HEK293 (cell line): ENCODE measurements at regions not wholly inside any gene's neighbourhood (a gene's known extent, or its start where the extent isn't known, plus 50 kb on each side); places are given as distances from the start of the nearest gene placed in this dataset.
A peak's percentile ranks its signal among the peaks of the same experiment; 100 is the strongest.
"Not testable (repeated sequence)": the region's sequence is repeated elsewhere in the genome, so short reads cannot be mapped to it uniquely, and the experiment has no call there.

Experiments
- CTCF ChIA-PET: fragments of 350-600 bp; formaldehyde crosslinking; extraction: SDS; loops from one replicate; lab custom pipeline; 2021; ENCODE audit warnings: antibody characterized with exemption; lab: Yijun Ruan, JAX
- POLR2A ChIA-PET: fragments of 300-600 bp; formaldehyde crosslinking; extraction: SDS; loops from one replicate; lab custom pipeline; 2020; ENCODE audit warnings: antibody characterized with exemption, inconsistent platforms; lab: Yijun Ruan, JAX
- H3K27ac ChIP-seq: fragments of 200-500 bp; sonication (Bioruptor generic); 2 replicates; pipeline ENCODE4 v1.5.1; 2014; ENCODE audit warnings: low read depth, low read length, control low read depth, inconsistent platforms; ENCODE audit errors: extremely low read depth
- H3K36me3 ChIP-seq, 2 experiments: fragments of 200-500 bp in 1 of 2; sonication (Bioruptor generic) in 1 of 2; 1 replicate in 1 of 2; 2 replicates in 1 of 2; pipeline ENCODE4 v1.5.1; 2014 to 2017; ENCODE audit warnings: inconsistent platforms in 2 of 2, low read length in 2 of 2; ENCODE audit not compliant: control insufficient read depth in 2 of 2, insufficient read depth in 1 of 2
- H3K4me1 ChIP-seq: fragments of 200-500 bp; sonication (Bioruptor generic); 2 replicates; pipeline ENCODE4 v1.5.1; 2014; ENCODE audit warnings: mild to moderate bottlenecking, low read length, inconsistent platforms; ENCODE audit not compliant: control insufficient read depth, insufficient read depth
- H3K4me3 ChIP-seq: 2 replicates; pipeline ENCODE4 v1.5.1; 2011; ENCODE audit warnings: low read depth, mild to moderate bottlenecking, control low read depth, low read length, moderate library complexity
- H3K9me3 ChIP-seq: fragments of 200-500 bp; sonication (Bioruptor generic); 2 replicates; pipeline ENCODE4 v1.5.1; 2014; ENCODE audit warnings: low read depth, low read length, inconsistent platforms; ENCODE audit not compliant: control insufficient read depth, insufficient read depth
- AEBP2 ChIP-seq: fragments of 450-650 bp; formaldehyde crosslinking; IDR thresholded peaks from 2 replicates; pipeline ENCODE4 v1.5.1; 2016; ENCODE audit warnings: missing biosample characterization, missing genetic modification characterization, borderline replicate concordance
- MYNN ChIP-seq: fragments of 450-650 bp; formaldehyde crosslinking; IDR thresholded peaks from 2 replicates; pipeline ENCODE4 v1.5.1; 2016; ENCODE audit warnings: missing biosample characterization, missing genetic modification characterization, borderline replicate concordance
- RBAK ChIP-seq: fragments of 450-650 bp; formaldehyde crosslinking; IDR thresholded peaks from 2 replicates; pipeline ENCODE4 v1.5.1; 2016; ENCODE audit warnings: missing biosample characterization, missing genetic modification characterization
- YY1 ChIP-seq: fragments of 450-650 bp; formaldehyde crosslinking; IDR thresholded peaks from 2 replicates; pipeline ENCODE4 v1.5.1; 2018; ENCODE audit warnings: missing biosample characterization, missing genetic modification characterization
- YY2 ChIP-seq: fragments of 450-650 bp; formaldehyde crosslinking; IDR thresholded peaks from 2 replicates; pipeline ENCODE4 v1.5.1; 2016; ENCODE audit warnings: missing biosample characterization, missing genetic modification characterization
- ZBTB17 ChIP-seq: fragments of 450-650 bp; formaldehyde crosslinking; IDR thresholded peaks from 2 replicates; pipeline ENCODE4 v1.5.1; 2016; ENCODE audit warnings: missing biosample characterization, missing genetic modification characterization
- ZBTB49 ChIP-seq: fragments of 450-650 bp; formaldehyde crosslinking; IDR thresholded peaks from 2 replicates; pipeline ENCODE4 v1.5.1; 2016; ENCODE audit warnings: missing biosample characterization, missing genetic modification characterization, low read depth
- ZBTB7A ChIP-seq: fragments of 450-650 bp; formaldehyde crosslinking; IDR thresholded peaks from 2 replicates; pipeline ENCODE4 v1.5.1; 2016; ENCODE audit warnings: low read depth, missing biosample characterization, missing genetic modification characterization
- ZFP69B ChIP-seq: fragments of 450-650 bp; formaldehyde crosslinking; IDR thresholded peaks from 2 replicates; pipeline ENCODE4 v1.5.1; 2016; ENCODE audit warnings: missing biosample characterization, missing genetic modification characterization
- ZNF132 ChIP-seq: fragments of 450-650 bp; formaldehyde crosslinking; IDR thresholded peaks from 2 replicates; pipeline ENCODE4 v1.5.1; 2017; ENCODE audit warnings: missing biosample characterization, missing genetic modification characterization, borderline replicate concordance
- ZNF280C ChIP-seq: fragments of 450-650 bp; formaldehyde crosslinking; IDR thresholded peaks from 2 replicates; pipeline ENCODE4 v1.5.1; 2016; ENCODE audit warnings: missing biosample characterization, missing genetic modification characterization
- ZNF311 ChIP-seq: fragments of 450-650 bp; formaldehyde crosslinking; IDR thresholded peaks from 2 replicates; pipeline ENCODE4 v1.5.1; 2017; ENCODE audit warnings: missing biosample characterization, missing genetic modification characterization, borderline replicate concordance
- ZNF433 ChIP-seq: fragments of 450-650 bp; formaldehyde crosslinking; IDR thresholded peaks from 2 replicates; pipeline ENCODE4 v1.5.1; 2016; ENCODE audit warnings: missing biosample characterization, missing genetic modification characterization, low read depth
- ZNF488 ChIP-seq: fragments of 450-650 bp; formaldehyde crosslinking; IDR thresholded peaks from 2 replicates; pipeline ENCODE4 v1.5.1; 2016; ENCODE audit warnings: missing biosample characterization, missing genetic modification characterization
- ZNF580 ChIP-seq: fragments of 450-650 bp; formaldehyde crosslinking; IDR thresholded peaks from 2 replicates; pipeline ENCODE4 v1.5.1; 2016; ENCODE audit warnings: missing biosample characterization, missing genetic modification characterization
- ZNF600 ChIP-seq: fragments of 450-650 bp; formaldehyde crosslinking; IDR thresholded peaks from 2 replicates; pipeline ENCODE4 v1.5.1; 2016; ENCODE audit warnings: missing biosample characterization, missing genetic modification characterization
- ZNF654 ChIP-seq: fragments of 450-650 bp; formaldehyde crosslinking; IDR thresholded peaks from 2 replicates; pipeline ENCODE4 v1.5.1; 2016; ENCODE audit warnings: low read depth, missing biosample characterization, missing genetic modification characterization
- ZNF664 ChIP-seq: fragments of 450-650 bp; formaldehyde crosslinking; IDR thresholded peaks from 2 replicates; pipeline ENCODE4 v1.5.1; 2016; ENCODE audit warnings: missing biosample characterization, missing genetic modification characterization
- ZNF677 ChIP-seq: fragments of 450-650 bp; IDR thresholded peaks from 2 replicates; pipeline ENCODE4 v1.5.0; 2018; ENCODE audit warnings: missing biosample characterization, mild to moderate bottlenecking, missing genetic modification characterization, moderate library complexity

- H3K4me3 ChIP-seq, H3K4me1 ChIP-seq, H3K9me3 ChIP-seq, H3K27ac ChIP-seq, H3K36me3 ChIP-seq, POLR2A ChIA-PET: not testable (repeated sequence)
- CTCF ChIA-PET = interaction anchor here (1.3 kb wide), 1 partner anchor 11 kb away, joined by 3 read pairs; no protein-coding TSS in a partner anchor
These were observed 212.1 kb upstream of the FAM3C start for GRCh38 chr7:121608183-121608582.

- TF ChIP-seq YY1 (tag by site-specific recombination) (no peak), ZNF654 (tag by site-specific recombination) (peak; percentile 46), ZBTB17 (tag by site-specific recombination) (peak; percentile 51; the same call in 1 of the 2 replicates)
- no peaks in the 10 kb centered on the region for H3K36me3 ChIP-seq
- ChIA-PET POLR2A (no interaction called here), CTCF (interaction anchor here (0.7 to 3.3 kb wide), 4 partner anchors 21 to 1350 kb away, joined by 3 to 16 read pairs (median 4); no protein-coding TSS in a partner anchor)
- H3K4me3 ChIP-seq = no peak overlapping the region
- no peaks in the 10 kb centered on the region for H3K4me1 ChIP-seq
- no peak overlapping the region for H3K27ac ChIP-seq
- no peaks in the 10 kb centered on the region for H3K9me3 ChIP-seq
These were observed 209.2 kb upstream of the FAM3C start for GRCh38 chr7:121605317-121605680.

- no peak overlapping the region for H3K27ac ChIP-seq
- ChIA-PET CTCF (interaction anchor here (0.6 to 3.3 kb wide), 5 partner anchors 21 to 1350 kb away, joined by 3 to 16 read pairs (median 3); no protein-coding TSS in a partner anchor), POLR2A (no interaction called here)
- no peak overlapping the region for H3K4me3 ChIP-seq
- no peaks in the 10 kb centered on the region for H3K4me1 ChIP-seq
- H3K9me3 ChIP-seq = no peaks in the 10 kb centered on the region
- no peaks in the 10 kb centered on the region for H3K36me3 ChIP-seq
- TF ChIP-seq ZNF580 (tag by site-specific recombination) (no peak), ZBTB7A (tag by site-specific recombination) (no peak), ZNF433 (tag by site-specific recombination) (no peak), YY2 (tag by site-specific recombination) (no peak), AEBP2 (tag by site-specific recombination) (no peak), ZNF280C (tag by site-specific recombination) (no peak)
- TF ChIP-seq, all 188 proteins: peak for 0
These were observed 208.7 kb upstream of the FAM3C start for GRCh38 chr7:121604627-121605316.

- POLR2A ChIA-PET = no interaction called here
- no peaks in the 10 kb centered on the region for H3K9me3 ChIP-seq
- H3K27ac ChIP-seq = no peak overlapping the region
- no peaks in the 10 kb centered on the region for H3K36me3 ChIP-seq
- no peaks in the 10 kb centered on the region for H3K4me1 ChIP-seq
- CTCF ChIA-PET = interaction anchor here (0.7 to 3.3 kb wide), 3 partner anchors 30 to 390 kb away, joined by 3 to 16 read pairs (median 4); no protein-coding TSS in a partner anchor
- H3K4me3 ChIP-seq = no peak overlapping the region
- TF ChIP-seq ZNF677 (tag by site-specific recombination) (no peak), ZBTB49 (tag by site-specific recombination) (no peak), ZNF664 (tag by site-specific recombination) (no peak), ZNF600 (tag by site-specific recombination) (no peak), ZNF132 (no peak), ZFP69B (tag by site-specific recombination) (no peak), MYNN (tag by site-specific recombination) (no peak), RBAK (tag by site-specific recombination) (no peak), ZNF311 (no peak), ZNF488 (tag by site-specific recombination) (no peak), ZNF433 (tag by site-specific recombination) (no peak)
These were observed 207.8 kb upstream of the FAM3C start for GRCh38 chr7:121603886-121604285.
